HT1080 (cell line): ENCODE measurements at regions not wholly inside any gene's neighbourhood (a gene's known extent, or its start where the extent isn't known, plus 50 kb on each side); places are given as distances from the start of the nearest gene placed in this dataset.
"Not testable (repeated sequence)": the region's sequence is repeated elsewhere in the genome, so short reads cannot be mapped to it uniquely, and the experiment has no call there.

Experiments
- DNase-seq: peaks from one replicate; pipeline ENCODE4 v3.0.0-alpha.2; 2015; ENCODE audit warnings: low read depth

GRCh38 chr7:24050991-24051560, 232.9 kb upstream of the NPY start:
- no peak for DNase-seq

- no peak for DNase-seq
Measured at GRCh38 chr7:24051651-24052050, 232.3 kb upstream of the NPY start.

DNA sequence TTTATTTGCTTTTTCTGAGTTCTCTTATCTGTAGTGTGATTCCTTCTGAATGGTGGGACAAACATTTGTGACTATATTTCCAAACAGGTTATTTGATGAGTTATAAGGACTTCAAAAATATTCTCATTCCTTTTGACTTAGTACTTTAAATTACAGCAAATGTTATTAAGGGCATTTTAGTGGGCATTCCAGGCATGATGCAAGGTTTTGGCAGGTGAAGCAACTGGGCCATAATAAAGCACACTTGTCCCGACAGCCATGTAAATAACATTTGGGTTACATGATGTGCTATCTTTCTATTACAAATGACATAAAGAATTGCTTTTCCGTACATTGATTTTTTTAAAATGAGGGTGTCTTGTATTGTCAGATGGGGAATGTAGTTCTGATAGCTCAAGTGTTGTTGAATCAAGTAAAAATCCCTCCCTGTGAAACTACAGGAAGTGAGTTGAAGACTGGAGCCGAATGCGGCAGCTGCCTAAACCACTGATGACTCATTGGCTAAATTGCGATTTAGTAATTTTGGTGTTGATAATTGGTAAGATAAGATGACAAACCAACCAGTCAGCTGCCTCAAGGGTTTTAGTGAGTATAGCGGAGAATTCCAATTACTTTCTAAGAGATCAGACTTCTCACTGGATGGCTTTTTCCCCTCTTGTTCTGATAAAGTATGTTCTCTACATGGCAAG, 231.3 kb upstream of the NPY start:
- DNase-seq = peak; percentile 88

DNA sequence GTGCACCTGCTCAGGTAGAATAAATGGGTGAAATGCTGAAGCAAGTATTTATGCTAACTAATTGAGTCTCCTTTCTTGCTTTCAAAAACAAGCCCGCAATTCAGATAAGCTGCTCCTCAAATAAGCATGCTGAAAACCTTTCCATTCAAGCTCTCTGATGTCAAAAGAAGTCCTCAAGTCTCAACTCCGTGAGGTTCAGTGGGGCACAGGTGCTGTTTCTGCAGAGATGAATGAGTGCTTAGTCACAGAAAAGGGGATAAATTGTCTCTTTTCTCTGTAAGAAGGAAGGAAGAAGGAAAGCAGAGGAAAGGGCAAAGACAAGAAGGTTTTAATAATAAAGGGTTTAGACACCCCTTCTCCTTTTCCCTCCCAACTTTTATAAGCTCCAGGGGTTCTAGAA, 229.8 kb upstream of the NPY start:
- no peak for DNase-seq

- no peak for DNase-seq
Measured at GRCh38 chr7:24057243-24057642, 226.7 kb upstream of the NPY start.

- no peak for DNase-seq
Measured at GRCh38 chr7:24058953-24059352, 225.0 kb upstream of the NPY start.

GRCh38 chr7:24059775-24060174, 224.2 kb upstream of the NPY start:
- DNase-seq = no peak

DNA sequence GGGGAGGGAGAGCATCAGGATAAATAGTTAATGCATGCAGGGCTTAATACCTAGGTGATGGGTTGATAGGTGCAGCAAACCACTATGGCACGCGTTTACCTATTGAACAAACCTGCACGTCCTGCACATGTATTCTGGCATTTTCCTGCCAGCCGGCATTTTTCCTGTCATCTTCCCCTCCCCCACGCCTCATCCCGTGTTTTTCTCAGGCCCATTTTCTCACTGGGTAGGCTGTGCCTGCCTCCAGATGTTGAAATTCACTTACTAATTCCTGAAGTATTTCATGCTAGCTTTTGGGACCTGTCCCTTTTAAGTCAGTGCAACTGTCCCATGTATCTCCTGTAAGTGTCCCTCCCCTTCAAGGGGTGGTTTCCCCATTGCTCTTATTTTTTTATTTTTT, 220.3 kb upstream of the NPY start:
- no peak for DNase-seq

- no peak for DNase-seq
Measured at GRCh38 chr7:24069751-24070150, 214.2 kb upstream of the NPY start.

DNA sequence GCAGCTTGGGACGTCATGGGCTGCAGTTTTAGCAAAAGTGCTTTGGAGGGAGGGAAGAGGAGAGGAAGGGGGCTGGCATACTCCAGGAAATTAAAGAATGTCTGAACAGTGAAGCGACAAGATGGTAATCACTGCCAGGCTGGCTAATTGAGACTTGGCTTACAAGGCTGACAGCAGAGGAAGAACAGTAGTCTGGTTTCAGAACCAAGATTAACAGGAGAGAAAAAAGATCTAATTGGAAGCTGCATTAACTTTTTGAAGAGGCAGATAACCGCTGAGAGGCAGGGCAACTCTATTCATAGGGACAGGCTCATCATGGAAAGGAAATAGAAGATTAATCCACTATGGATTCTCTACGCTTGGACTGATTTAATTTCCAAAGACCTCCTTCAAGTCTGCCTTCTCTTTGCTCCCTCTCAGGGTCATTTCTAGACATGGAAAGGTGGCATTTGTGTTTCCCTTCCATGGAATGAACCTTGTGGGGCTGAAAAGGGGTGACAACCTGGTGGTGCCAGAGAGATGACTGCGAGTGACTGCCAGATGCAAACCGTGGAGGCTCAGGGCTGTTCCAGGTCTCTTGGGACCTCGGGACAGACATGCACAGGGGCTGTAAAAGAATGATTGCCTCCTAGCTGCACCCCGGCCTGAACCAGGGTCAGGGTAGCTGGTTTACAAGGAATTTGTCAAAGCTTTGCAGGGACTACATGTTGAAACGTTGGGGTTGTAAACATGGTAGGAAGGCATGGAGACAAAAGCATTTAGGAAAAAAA, 210.2 kb upstream of the NPY start:
- DNase-seq = no peak

GRCh38 chr7:24075426-24075810, 208.6 kb upstream of the NPY start:
- DNase-seq = peak; percentile 20

DNA sequence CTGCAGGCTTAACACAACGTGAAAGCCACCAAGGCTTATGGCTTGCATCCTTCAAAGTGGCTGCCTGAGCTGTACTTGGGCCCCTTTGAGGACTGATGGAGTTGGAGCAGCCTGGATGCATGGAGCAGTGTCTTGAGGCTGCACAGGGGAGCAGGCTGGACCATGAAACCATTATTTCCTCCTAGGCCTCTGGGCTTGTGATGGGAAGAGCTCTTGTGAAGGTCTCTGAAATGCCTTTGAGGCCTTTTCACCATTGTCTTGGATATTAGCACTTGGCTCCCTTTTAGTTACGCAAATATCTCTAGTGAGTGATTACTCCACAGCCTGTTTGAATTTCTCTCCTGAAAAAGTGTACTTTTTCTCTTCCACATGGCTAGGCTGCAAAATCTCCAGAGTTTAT, 201.2 kb upstream of the NPY start:
- DNase-seq = no peak

GRCh38 chr7:24102988-24103387, 181.0 kb upstream of the NPY start:
- DNase-seq = no peak

DNA sequence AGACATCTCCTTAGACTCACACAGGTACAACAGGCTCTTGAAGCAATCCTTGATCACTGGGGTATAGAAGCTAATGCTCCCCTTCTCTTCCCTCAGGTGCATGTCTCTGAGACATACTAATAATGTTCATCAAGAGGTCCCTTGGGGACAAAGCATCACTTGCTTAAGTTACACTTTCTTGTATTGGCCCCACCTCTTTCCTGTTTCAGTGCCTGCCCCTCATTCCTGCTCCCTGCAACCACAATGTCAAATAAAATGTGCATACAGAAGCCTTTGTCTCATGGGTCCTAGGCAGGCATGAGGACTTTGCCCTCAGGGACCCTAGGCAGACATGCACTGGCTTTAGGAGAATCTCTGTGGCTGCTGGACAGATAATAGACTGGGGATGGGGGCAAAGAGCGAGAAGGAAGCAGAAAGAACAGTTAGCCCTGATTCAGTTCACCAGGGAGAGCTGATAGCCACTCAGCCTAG, 175.0 kb upstream of the NPY start:
- DNase-seq = no peak

GRCh38 chr7:24110056-24110455, 173.9 kb upstream of the NPY start:
- no peak for DNase-seq

GRCh38 chr7:24113506-24113905, 170.5 kb upstream of the NPY start:
- DNase-seq = no peak

- DNase-seq = peak; percentile 7
Measured at GRCh38 chr7:24115661-24116060, 168.3 kb upstream of the NPY start.

- DNase-seq = not testable (repeated sequence)
Measured at GRCh38 chr7:24117903-24118499, 166.0 kb upstream of the NPY start.

DNA sequence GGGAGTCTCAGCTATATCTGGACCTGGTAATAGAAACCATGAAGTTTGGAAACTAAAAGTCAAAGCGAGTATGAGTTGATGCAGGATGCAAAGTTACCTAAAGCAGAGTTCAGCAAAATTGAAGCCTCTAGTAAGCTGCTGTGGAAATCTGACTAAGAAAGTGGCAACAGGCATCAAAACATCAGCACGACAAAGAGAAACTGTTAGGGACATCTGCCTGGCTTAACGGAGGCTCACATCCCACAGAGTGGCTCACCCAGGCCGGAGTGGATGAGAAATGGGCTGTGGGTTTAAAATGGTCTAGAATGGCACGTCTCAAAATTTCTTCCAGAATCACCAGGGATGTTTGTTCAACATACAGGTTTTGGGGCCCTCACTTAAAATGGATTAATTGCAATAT, 164.1 kb upstream of the NPY start:
- DNase-seq = no peak

DNA sequence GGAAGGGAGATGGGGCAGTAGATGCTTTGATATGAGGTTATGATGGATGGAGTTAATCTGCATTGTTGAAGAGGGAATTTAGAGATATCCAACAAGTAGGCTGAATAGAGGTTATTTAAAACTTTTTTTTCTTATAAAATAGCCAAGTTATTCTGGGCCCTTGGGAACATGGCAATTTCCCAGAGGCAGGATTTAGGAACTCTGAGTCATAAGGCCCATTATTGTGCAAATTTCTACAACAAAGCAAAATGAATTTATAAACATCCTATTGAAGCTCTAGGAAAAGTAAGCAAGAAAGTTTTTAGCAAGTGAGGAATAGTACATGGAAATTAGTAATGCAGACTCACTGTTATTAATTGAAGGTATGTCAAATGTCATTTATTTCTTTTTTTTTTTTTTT, 160.9 kb upstream of the NPY start:
- no peak for DNase-seq

DNA sequence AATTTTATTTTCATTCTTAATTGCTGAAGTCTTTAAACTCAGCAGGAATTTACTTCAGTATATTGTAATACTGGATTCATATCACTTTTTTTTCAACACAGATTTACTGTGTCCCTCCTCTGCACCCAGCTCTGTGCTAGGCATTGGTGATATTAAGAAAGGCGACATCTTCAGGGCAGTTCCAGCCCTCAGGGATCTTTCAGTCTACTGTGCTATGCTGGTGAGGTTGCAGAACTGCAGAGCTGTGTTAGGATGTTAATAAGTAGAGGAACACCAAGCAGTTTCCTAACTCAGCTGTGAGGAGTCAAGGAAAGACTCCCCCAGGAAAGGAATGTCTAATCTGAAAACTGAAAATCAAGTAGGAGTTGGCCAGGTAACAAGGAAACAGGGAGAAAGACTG, 158.2 kb upstream of the NPY start:
- no peak for DNase-seq

DNA sequence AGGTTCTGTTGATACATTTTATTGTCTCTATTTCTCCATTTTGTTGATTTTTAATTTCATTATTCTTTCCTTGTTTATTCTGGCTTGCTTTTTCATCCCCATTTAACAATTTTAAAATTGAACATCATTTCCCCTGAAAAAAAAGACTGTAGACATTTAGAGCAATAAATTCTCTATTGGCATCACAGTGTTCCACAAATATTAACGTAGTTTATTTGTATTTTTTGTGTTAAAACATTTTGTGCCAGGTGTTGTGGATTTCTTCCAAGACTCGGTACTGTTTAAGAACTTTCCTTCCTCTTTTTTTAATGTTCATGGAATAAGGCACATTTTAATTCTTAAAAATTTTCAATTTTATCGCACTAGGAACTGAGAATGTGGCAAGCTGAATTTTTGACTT, 156.1 kb upstream of the NPY start:
- no peak for DNase-seq
